OCI-LY7 (cell line): ENCODE measurements at regions not wholly inside any gene's neighbourhood (a gene's known extent, or its start where the extent isn't known, plus 50 kb on each side); places are given as distances from the start of the nearest gene placed in this dataset.
"Not testable (repeated sequence)": the region's sequence is repeated elsewhere in the genome, so short reads cannot be mapped to it uniquely, and the experiment has no call there.

Source experiments
- BruUV-seq: library from RNA; stranded (reverse); fragments of 400-500 nt; replicated peaks from 2 replicates; lab custom pipeline; 2021; lab: Mats Ljungman, UMichigan
- CTCF ChIA-PET: fragments of 300-600 bp; sonication (Branson Sonifier 250); formaldehyde crosslinking; loops from one replicate; lab custom pipeline; 2022; ENCODE audit warnings: antibody characterized with exemption; ENCODE audit not compliant: unreplicated experiment; lab: Charles Lee
- POLR2A ChIA-PET: fragments of 300-600 bp; sonication (Branson Sonifier 250); formaldehyde crosslinking; loops from one replicate; lab custom pipeline; 2022; ENCODE audit warnings: antibody characterized with exemption; lab: Charles Lee
- DNase-seq: peaks from one replicate; pipeline ENCODE4 v3.0.0-alpha.2; 2015; ENCODE audit warnings: low spot score
- H2AFZ ChIP-seq: fragments of 200-600 bp; sonication (generic), shearing (Covaris generic); 2 replicates; pipeline ENCODE4 v1.6.1; 2014; ENCODE audit warnings: mild to moderate bottlenecking, antibody characterized with exemption, low read length, moderate library complexity
- H3K27ac ChIP-seq: fragments of 200-600 bp; sonication (generic); 2 replicates; pipeline ENCODE4 v1.5.1; 2014; ENCODE audit warnings: mixed run types, low read depth, mild to moderate bottlenecking, moderate library complexity, low read length, inconsistent platforms; ENCODE audit not compliant: poor library complexity, severe bottlenecking
- H3K36me3 ChIP-seq: fragments of 200-600 bp; sonication (generic); 2 replicates; pipeline ENCODE4 v1.6.1; 2014; ENCODE audit warnings: mild to moderate bottlenecking, antibody characterized with exemption, low read length, moderate library complexity, mixed read lengths; ENCODE audit not compliant: insufficient read depth
- H3K4me1 ChIP-seq: fragments of 200-600 bp; sonication (generic); 2 replicates; pipeline ENCODE4 v1.5.1; 2014; ENCODE audit warnings: mild to moderate bottlenecking, low read length; ENCODE audit not compliant: insufficient read depth, poor library complexity, severe bottlenecking
- H3K4me2 ChIP-seq: fragments of 200-600 bp; sonication (generic); 2 replicates; pipeline ENCODE4 v1.6.1; 2014; ENCODE audit warnings: mild to moderate bottlenecking, low read length
- H3K4me3 ChIP-seq: fragments of 200-600 bp; sonication (generic); 2 replicates; pipeline ENCODE4 v1.5.1; 2014; ENCODE audit warnings: mild to moderate bottlenecking, low read depth, low read length; ENCODE audit not compliant: poor library complexity, severe bottlenecking
- H3K79me2 ChIP-seq: fragments of 200-600 bp; sonication (generic); 2 replicates; pipeline ENCODE4 v1.6.1; 2016; ENCODE audit warnings: low read depth, mild to moderate bottlenecking, low read length, moderate library complexity, mixed read lengths; ENCODE audit not compliant: insufficient read depth
- H3K9me2 ChIP-seq: fragments of 200-600 bp; sonication (generic); 2 replicates; pipeline ENCODE4 v1.6.1; 2016; ENCODE audit warnings: mild to moderate bottlenecking, low read length, mixed read lengths; ENCODE audit not compliant: insufficient read depth
- H3K9me3 ChIP-seq: fragments of 200-600 bp; sonication (generic); 2 replicates; pipeline ENCODE4 v1.6.1; 2014; ENCODE audit warnings: mild to moderate bottlenecking, mixed run types, low read length, mixed read lengths
- H4K20me1 ChIP-seq: fragments of 200-600 bp; sonication (generic); 2 replicates; pipeline ENCODE4 v1.6.1; 2014; ENCODE audit warnings: mild to moderate bottlenecking, antibody characterized with exemption, low read length, moderate library complexity, mixed read lengths; ENCODE audit not compliant: insufficient read depth
- EZH2phosphoT487 ChIP-seq: fragments of 200-600 bp; sonication (generic); IDR thresholded peaks from 2 replicates; pipeline ENCODE4 v1.6.1; 2018; ENCODE audit warnings: low read depth, borderline replicate concordance, mild to moderate bottlenecking, mixed run types, antibody characterized with exemption, low read length, moderate library complexity, mixed read lengths
- intact Hi-C: fragments of 100-400 bp; cut with micrococcal nuclease; formaldehyde crosslinking; loops from one replicate; pipeline ENCODE4 v1.10.0; 2022; ENCODE audit not compliant: unreplicated experiment
- TF ChIP-seq, protein P1 (sequence below): fragments of 200-600 bp; sonication (generic); conservative IDR thresholded peaks from 2 replicates; pipeline ENCODE4 v1.5.1; 2014; ENCODE audit warnings: mild to moderate bottlenecking, antibody characterized with exemption, low read length, moderate library complexity, mixed read lengths

DNA sequence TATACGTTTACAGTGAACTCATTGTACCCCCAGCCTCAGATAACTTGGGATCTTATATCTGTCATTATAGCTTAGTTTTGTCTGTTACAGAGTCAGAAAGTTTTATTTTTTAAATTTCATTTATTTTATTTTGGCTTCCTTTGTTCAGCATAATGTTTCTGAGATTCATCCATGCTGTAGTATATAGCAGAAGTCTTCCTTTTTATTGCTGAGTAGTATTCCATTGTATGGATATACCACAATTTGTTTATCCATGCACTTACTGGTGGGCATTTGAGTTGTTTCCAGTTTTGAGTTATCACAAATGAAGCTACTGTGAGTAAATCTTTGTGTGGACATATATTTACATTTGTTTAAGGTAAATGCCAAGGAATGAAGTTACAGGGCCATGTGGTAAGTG lies 122.3 kb downstream of the ADCYAP1 start:
- Histone ChIP-seq H3K36me3 (no peaks in the 10 kb centered on the region), H3K4me1 (no peaks in the 10 kb centered on the region), H2AFZ (no peak overlapping the region), H3K27ac (no peak overlapping the region), H4K20me1 (no peaks in the 10 kb centered on the region), H3K4me2 (no peak overlapping the region), H3K9me2 (no peaks in the 10 kb centered on the region), H3K79me2 (no peaks in the 10 kb centered on the region), H3K4me3 (no peak overlapping the region), H3K9me3 (no peaks in the 10 kb centered on the region; the same call in 1 of the 2 replicates)
- no TSS peak for BruUV-seq
- TF ChIP-seq, protein P1, sequence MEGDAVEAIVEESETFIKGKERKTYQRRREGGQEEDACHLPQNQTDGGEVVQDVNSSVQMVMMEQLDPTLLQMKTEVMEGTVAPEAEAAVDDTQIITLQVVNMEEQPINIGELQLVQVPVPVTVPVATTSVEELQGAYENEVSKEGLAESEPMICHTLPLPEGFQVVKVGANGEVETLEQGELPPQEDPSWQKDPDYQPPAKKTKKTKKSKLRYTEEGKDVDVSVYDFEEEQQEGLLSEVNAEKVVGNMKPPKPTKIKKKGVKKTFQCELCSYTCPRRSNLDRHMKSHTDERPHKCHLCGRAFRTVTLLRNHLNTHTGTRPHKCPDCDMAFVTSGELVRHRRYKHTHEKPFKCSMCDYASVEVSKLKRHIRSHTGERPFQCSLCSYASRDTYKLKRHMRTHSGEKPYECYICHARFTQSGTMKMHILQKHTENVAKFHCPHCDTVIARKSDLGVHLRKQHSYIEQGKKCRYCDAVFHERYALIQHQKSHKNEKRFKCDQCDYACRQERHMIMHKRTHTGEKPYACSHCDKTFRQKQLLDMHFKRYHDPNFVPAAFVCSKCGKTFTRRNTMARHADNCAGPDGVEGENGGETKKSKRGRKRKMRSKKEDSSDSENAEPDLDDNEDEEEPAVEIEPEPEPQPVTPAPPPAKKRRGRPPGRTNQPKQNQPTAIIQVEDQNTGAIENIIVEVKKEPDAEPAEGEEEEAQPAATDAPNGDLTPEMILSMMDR = no peak
- TF ChIP-seq EZH2phosphoT487 = no peak
- intact Hi-C loops = no loop called here
- POLR2A ChIA-PET = no interaction called here
- CTCF ChIA-PET = no interaction called here
- DNase-seq = no peak

DNA sequence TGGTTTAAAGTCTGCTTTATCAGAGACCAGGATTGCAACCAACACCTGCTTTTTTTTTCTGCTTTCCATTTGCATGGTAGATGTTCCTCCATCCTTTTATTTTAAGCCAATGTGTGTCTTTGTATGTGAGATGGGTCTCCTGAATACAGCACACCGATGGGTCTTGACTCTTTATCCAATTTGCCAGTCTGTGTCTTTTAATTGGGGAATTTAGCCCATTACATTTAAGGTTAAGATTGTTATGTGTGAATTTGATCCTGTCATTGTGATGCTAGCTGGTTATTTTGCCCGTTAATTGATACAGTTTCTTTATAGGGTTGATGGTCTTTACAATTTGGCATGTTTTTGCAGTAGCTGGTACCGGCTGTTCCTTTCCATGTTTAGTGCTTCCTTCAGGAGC lies 128.4 kb downstream of the ADCYAP1 start:
- DNase-seq, POLR2A ChIA-PET, H4K20me1 ChIP-seq, H3K36me3 ChIP-seq, CTCF ChIA-PET, H3K4me1 ChIP-seq, intact Hi-C loops, H2AFZ ChIP-seq, H3K9me2 ChIP-seq, H3K4me2 ChIP-seq, H3K4me3 ChIP-seq, BruUV-seq, H3K27ac ChIP-seq, H3K79me2 ChIP-seq, H3K9me3 ChIP-seq: not testable (repeated sequence)

DNA sequence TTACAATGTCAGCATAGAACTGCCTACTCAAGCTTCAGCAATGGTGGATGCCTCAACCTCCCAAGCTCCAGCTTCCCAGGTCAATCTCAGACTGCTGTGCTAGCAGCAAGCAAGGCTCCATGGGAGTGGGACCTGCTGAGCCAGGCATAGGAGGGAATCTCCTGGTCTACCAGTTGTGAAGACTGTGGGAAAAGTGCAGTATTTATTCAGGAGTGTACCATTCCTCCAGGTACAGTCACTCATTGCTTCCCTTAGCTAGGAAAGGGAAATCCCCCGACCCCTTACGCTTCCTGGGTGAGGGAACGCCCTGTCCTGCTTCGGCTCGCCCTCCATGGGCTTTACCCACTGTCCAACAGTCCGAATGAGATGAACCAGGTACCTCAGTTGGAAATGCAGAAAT lies 130.3 kb downstream of the ADCYAP1 start:
- Histone ChIP-seq H3K9me2 (no peaks in the 10 kb centered on the region), H2AFZ (no peak overlapping the region), H3K9me3 (no peaks in the 10 kb centered on the region), H4K20me1 (no peaks in the 10 kb centered on the region), H3K36me3 (no peaks in the 10 kb centered on the region), H3K27ac (no peak overlapping the region), H3K4me2 (no peak overlapping the region), H3K4me3 (no peak overlapping the region), H3K79me2 (no peaks in the 10 kb centered on the region), H3K4me1 (no peaks in the 10 kb centered on the region)
- intact Hi-C loops = no loop called here
- CTCF ChIA-PET = no interaction called here
- POLR2A ChIA-PET = no interaction called here
- TF ChIP-seq EZH2phosphoT487 = no peak
- TF ChIP-seq, protein P1 = no peak
- no TSS peak for BruUV-seq
- no peak for DNase-seq
